RPMI8226 (cell line): ENCODE measurements at regions not wholly inside any gene's neighbourhood (a gene's known extent, or its start where the extent isn't known, plus 50 kb on each side); places are given as distances from the start of the nearest gene placed in this dataset.

Experiments
- DNase-seq: peaks from one replicate; pipeline ENCODE4 v3.0.0-alpha.2; 2015

DNA sequence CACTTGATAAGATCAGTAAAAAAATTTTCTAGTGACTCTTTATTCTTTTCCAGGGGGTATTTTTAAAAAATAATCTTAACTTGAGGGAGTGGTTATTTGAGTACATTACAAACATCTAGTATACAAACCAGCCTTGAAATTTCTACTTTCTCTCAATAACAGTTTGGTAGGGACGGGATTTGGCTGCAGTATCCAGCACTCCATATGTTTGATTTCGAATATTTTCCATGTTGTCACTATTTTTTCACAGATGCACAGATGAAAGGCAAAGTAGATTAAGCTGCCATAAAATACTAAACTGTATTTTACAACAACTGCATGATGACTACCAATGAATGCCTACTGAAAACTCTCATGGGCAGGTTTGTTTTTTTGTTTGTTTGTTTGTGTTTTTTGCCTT is 225.0 kb downstream of the COX7B2 start:
- DNase-seq: no peak

DNA sequence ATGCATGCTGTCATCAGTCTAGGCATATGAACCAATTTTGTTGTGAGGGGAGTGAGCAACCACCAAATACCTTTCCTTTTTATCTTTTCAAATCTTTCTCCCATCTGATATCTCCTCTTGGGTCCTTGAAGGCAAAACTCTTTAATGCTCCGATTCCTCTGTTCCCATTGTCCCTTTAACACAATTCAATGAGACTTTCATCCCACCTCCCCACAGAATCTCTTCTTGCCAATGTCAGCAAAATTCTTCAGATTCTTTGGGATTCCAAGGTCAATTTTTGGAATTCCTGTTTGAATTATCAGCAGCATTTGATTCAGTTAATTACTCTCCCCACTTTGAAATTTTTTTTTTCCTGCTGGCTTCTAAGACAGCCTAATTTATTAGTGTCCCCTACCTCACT is 232.7 kb downstream of the COX7B2 start:
- no peak for DNase-seq

DNA sequence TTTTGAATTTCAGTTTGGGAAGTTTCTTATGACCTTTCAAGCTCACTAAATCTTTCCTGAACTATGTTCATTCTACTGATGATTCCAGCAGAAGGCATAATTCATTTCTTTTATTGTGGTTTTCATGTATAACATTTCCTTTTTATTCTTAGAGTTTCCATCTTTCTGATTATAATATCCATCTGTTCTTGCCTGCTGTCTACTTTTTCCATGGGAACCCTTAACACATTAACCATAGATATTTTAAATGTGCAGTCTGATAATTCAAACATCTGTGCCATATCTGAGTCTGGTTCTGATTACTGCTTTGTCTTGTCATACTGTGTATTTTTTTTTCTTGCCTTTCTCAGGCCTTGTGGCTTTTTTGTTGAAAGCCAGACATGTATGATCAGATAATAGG is 234.7 kb downstream of the COX7B2 start:
- no peak for DNase-seq

DNA sequence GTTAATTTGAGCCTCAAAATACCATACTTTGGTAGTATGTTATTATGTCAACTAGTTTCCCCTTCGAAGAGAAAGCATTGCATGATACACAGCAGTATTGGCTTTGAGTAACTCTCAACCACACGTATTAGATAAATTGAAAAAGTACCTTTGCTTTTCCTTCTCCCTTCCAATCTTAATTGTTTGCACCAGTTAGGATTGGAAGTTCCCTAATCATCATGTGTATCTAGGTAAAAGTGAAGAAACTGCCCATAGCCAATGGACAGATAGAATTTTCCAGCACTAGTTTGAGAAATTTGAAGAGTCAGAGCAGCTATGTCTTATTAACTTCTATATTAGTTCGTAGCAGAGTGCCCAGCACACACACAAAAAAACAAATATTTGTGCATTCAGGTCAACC is 241.3 kb downstream of the COX7B2 start:
- no peak for DNase-seq

DNA sequence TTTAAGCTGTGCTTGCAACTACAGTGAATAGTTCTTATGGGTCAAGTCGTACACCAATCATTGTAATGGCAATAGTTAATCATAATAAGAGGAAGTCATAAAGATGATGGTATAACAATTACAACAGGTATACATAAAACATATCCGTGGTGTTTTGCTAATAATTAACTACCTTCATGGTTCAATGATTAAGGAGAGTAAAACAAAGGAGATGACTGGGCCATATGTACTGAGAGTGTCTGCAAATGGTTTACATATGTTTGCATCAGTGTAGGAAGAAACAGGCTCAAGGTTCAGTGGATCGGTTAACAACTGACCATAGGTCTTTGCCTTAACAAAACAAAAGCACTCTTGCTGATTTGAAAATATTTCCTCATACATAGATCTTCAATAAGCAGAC is 253.0 kb downstream of the COX7B2 start:
- DNase-seq: no peak

DNA sequence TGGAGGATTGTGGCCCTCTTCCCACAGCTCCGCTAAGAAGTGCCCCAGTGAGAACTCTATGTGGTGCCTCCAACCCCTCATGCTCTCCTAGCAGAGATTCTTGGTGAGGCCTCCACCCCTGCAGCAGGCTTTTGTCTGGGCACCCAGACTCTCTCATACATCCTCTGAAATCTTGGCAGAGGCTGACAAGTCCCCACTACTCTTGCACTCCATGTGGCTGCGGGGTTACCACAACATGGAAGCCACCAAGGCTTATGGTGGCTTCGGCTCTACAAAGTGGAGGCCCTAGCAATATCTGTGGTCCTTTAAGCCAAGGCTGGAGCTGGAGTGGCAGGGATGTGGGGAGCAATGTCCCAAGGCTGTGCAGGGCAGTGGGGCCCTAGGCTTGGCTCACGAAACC is 255.2 kb downstream of the COX7B2 start:
- DNase-seq: no peak

DNA sequence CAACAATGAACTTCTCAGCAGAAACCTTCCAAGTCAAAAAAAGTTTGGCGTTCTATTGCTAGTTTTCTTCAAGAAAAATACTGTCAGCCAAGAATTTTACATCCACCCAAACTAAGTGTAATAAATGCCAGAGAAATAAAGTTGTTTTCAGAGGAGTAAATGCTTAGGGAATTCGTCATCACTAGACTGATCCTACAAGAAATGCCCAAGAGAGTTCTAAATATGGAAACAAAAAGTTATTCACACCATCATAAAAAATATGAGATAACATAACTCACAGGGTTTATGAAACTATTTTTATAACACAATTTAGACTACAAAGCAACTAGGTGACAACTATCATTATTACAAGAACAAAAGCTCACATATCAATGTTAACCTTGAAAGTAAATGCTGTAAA is 259.5 kb upstream of the GABRA2 start:
- no peak for DNase-seq

DNA sequence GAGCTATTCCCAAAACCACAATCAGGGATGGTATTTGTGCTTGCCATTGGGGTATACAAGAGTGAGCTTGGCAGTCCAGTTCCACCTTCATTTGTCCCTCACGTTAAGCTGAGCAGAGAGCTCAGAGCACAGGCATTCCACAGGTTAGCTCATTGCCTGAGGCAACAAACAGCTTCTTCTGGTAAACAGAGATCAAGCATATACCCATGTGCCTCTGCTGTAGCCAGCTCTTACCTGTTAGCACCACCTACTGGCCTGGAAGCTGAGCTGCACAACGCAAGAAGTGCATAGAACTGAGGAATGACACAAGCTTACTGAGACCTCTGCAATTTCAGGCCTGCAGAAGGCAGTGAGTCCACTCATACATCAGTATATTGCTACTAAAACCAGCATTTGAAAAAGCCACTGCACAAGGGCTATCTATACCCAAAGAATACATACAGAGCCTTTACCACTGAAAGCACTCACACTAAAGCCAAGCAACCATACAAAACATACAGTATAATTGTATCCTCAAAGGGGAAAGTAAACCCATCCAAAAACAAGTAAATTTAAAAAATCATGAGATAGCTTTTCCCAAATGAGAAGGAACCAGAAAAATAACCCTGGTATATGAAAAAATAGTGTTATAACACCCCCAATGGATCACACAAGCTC is 258.3 kb upstream of the GABRA2 start:
- DNase-seq: peak; percentile 22

DNA sequence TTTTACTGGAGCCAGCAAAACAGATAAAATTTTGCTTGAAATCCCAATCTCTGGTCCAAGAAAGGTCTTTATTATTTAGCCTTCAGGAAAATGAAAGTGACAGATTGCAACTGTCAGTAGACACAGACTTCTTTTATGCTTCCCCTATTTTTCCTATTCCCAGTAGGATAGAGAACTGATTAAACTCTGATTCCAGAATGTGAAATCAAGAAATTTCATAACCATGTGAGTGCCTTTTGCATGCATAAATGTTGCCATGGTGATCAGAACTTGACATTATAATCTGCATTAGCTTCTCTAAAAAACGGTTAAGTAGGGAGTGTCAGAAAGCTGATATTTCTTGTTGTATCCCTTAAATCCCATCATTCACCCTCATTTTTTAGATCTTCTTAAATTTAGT is 255.2 kb upstream of the GABRA2 start:
- DNase-seq: no peak
